C4-2B (cell line): ENCODE measurements at regions not wholly inside any gene's neighbourhood (a gene's known extent, or its start where the extent isn't known, plus 50 kb on each side); places are given as distances from the start of the nearest gene placed in this dataset.
A peak's percentile ranks its signal among the peaks of the same experiment; 100 is the strongest.

Source experiments
- H3K27ac ChIP-seq: fragments of 450-650 bp; 2 replicates; pipeline ENCODE4 v1.5.1; 2017
- ZFX ChIP-seq: fragments of 450-650 bp; IDR thresholded peaks from 2 replicates; pipeline ENCODE4 v1.6.1; 2017
- TF ChIP-seq, protein P1 (sequence below): fragments of 450-650 bp; conservative IDR thresholded peaks from 2 replicates; pipeline ENCODE4 v1.5.1; 2017; ENCODE audit warnings: mild to moderate bottlenecking

GRCh38 chr7:125681508-125681907 lies 751.9 kb upstream of the POT1 start:
- no peak for TF ChIP-seq ZFX
- TF ChIP-seq, protein P1, sequence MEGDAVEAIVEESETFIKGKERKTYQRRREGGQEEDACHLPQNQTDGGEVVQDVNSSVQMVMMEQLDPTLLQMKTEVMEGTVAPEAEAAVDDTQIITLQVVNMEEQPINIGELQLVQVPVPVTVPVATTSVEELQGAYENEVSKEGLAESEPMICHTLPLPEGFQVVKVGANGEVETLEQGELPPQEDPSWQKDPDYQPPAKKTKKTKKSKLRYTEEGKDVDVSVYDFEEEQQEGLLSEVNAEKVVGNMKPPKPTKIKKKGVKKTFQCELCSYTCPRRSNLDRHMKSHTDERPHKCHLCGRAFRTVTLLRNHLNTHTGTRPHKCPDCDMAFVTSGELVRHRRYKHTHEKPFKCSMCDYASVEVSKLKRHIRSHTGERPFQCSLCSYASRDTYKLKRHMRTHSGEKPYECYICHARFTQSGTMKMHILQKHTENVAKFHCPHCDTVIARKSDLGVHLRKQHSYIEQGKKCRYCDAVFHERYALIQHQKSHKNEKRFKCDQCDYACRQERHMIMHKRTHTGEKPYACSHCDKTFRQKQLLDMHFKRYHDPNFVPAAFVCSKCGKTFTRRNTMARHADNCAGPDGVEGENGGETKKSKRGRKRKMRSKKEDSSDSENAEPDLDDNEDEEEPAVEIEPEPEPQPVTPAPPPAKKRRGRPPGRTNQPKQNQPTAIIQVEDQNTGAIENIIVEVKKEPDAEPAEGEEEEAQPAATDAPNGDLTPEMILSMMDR, result no peak
- H3K27ac ChIP-seq, result no peak overlapping the region

DNA sequence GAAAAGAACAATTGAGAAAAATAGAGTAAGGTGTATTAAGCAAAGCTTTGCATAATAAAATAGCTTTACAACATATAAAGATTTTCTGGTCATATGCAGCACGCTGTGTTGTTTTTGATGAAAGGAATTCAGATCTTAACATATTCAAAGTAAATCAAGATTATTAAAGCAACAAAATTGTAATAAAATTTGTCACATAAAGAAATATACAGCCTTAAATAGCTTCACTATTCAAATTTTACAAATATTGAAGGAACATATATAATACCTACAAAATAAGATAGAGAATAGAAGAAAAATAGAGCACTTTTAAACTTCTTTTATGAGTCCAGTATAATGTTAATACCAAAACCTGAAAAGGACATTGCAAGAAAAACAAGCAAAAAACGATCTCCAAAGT lies 749.1 kb upstream of the POT1 start:
- no peak overlapping the region for H3K27ac ChIP-seq
- TF ChIP-seq, protein P1, result no peak
- no peak for TF ChIP-seq ZFX

DNA sequence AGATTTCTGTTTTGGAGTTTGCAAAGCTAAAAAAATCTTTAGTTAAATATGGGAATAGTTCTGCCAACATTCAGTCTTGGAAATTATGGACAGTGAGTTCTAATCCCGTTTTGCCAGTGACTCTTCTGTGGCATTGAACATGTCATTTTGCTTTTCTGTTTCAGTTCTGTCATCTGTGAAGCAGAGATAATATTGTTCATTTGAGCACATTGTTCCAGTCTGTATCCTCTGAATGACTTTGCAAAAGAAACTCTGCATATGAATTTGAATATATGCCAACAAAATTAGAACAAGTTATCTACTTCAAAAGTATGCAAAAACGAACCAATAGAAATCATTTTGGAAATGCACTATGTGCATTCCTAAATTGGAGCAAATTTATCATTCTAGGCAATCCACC lies 746.0 kb upstream of the POT1 start:
- no peak for TF ChIP-seq ZFX
- TF ChIP-seq, protein P1, result no peak
- no peak overlapping the region for H3K27ac ChIP-seq

DNA sequence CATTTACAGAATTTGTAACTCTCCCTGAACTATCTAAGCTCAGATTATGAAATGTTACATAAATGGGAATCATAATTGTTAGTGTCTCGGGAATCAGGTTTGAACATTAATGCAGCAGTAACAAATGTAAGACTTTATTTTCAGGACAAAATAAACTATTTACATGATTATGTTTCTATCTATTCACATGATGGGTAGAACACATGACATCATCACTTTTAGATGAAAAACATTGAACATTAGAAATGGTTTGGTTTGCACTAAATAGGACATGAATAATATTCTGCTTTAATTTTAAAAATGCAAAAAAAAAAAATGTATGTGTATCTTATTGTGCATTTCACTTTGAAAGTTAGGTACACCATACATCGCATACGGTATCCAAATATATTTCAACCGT lies 745.5 kb upstream of the POT1 start:
- H3K27ac ChIP-seq, result no peak overlapping the region
- TF ChIP-seq, protein P1, result no peak
- no peak for TF ChIP-seq ZFX

GRCh38 chr7:125670926-125671572 lies 741.4 kb upstream of the POT1 start:
- no peak overlapping the region for H3K27ac ChIP-seq
- TF ChIP-seq ZFX, result no peak
- TF ChIP-seq, protein P1, result peak; percentile 90

DNA sequence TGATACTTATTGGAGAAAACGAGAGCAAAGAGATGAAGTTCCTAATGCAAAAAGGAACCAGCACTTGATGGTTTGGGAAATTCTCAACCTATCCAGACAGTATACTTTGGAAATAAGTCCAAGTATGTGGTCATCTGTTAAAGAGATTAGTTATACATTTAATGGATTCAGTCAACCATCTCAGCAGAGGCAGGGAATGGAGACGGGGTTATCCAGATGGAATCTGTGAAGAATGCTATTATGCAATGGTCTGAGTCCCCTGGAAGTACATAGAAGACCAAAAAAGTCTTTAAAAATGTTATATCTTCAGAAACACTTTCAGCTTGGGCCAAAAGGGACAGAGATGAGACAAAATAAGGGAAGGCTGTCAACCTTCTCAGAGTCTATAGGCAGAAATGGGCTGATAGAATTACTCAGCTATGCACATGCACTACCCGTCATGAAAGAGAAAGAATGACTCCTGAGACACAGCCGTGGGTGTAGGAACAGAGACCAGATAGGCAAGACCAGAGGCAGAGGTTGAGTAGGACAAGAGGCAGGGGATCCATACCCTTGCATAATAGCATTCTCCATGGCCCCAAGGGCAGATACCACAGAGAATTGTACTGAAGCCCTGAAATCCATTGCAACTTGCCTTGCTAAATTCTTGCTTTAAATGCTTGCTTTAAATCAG lies 738.8 kb upstream of the POT1 start:
- no peak for TF ChIP-seq ZFX
- TF ChIP-seq, protein P1, result no peak
- H3K27ac ChIP-seq, result no peak overlapping the region

DNA sequence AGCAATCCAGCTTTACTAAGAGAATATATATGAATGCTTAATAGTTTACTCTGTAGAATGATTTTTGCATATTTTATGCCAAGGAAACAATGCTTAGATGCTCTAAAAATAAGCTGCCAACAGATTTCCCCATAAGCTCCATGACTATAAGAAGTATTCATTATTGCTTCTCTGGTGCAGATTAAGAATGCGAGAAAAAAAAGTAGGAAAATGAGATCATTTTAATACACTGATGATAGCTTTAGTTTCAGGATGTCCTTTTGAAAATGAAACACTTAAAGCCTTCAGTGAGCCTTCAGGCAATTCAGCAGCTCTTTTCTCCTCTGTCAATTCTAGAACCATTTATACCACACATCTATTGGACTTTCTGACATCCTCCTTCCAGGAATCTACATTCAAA lies 735.0 kb upstream of the POT1 start:
- TF ChIP-seq ZFX, result no peak
- TF ChIP-seq, protein P1, result no peak
- no peak overlapping the region for H3K27ac ChIP-seq
